Stomach (tissue), 4 donors: ENCODE measurements at regions not wholly inside any gene's neighbourhood (a gene's known extent, or its start where the extent isn't known, plus 50 kb on each side); places are given as distances from the start of the nearest gene placed in this dataset.

ENCODE experiments used
- CTCF ChIP-seq, 7 experiments: fragments of 450-650 bp in 4 of 7; fragments of 200-600 bp in 3 of 7; sonication (generic) in 3 of 7; IDR thresholded peaks; one replicate each; pipeline ENCODE4 v1.5.1; 2016 to 2019; ENCODE audit warnings: antibody characterized with exemption in 7 of 7, control low read depth in 2 of 7, mild to moderate bottlenecking in 1 of 7
- EP300 ChIP-seq: sonication (generic); formaldehyde crosslinking; IDR thresholded peaks from one replicate; pipeline ENCODE4 v1.6.1; 2017; ENCODE audit warnings: antibody characterized with exemption

DNA sequence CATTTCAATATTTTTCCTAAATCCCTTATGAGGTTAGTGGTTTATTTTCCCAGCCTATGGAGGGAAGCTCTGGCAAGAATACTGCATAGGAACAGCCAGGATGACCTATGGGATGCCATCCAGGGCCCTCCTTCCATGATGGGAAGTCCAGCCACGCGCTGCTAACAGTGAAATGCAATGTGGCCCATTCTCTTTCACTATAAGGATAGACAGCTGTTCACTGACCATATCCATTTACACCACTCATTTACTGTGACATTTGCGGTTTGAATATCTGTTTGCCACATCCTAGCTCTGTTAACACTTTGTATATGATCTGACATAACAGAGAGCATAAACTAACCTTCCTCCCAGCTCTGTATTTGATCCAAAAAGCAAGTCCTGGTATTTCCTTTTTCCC, 471.7 kb downstream of the CBLN4 start:
- TF ChIP-seq EP300 (no peak), CTCF (IDR thresholded peaks at IDR 0.05) (no peak)
